ENCODE measurements at regions not wholly inside any gene's neighbourhood (a gene's known extent, or its start where the extent isn't known, plus 50 kb on each side); places are given as distances from the start of the nearest gene placed in this dataset.
A peak's percentile ranks its signal among the peaks of the same experiment; 100 is the strongest.

DNA sequence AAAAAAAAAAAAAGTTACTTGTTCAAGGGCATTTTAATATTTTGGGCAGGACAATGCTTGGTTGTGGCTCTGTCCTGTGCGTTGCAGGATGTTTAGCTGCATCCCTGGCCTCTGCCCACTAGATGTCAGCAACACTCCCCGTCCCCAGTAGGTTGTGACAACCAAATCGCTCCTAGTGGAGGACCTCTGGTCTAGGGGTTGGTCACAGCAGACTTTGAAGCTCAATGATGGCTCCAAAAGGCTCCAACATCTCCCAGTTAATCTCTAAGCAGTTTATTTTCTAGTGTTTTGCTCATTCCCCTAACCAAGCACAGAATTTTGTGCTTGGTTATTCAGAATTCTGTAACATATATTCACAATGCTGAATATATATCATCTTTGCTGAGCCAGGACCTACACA lies 67.0 kb downstream of the CHRNA1 start:
- Histone ChIP-seq H3K4me2 (ENCODE audit: insufficient read depth, low read length) (no peak overlapping the region), H3K27ac (ENCODE audit: low read depth, low read length) (no peak overlapping the region), H3K79me2 (ENCODE audit: insufficient read depth, low read length) (no peaks in the 10 kb centered on the region), H3K36me3 (ENCODE audit: insufficient read depth, low read length) (no peaks in the 10 kb centered on the region), H2AFZ (ENCODE audit: low read length) (no peak overlapping the region), H3K4me3 (ENCODE audit: insufficient read depth, low read length) (no peak overlapping the region), H3K9me3 (ENCODE audit: low read depth, low read length) (no peaks in the 10 kb centered on the region), H3K4me1 (ENCODE audit: insufficient read depth, low read length) (no peaks in the 10 kb centered on the region), H3K27me3 (ENCODE audit: insufficient read depth, low read length) (peaks cover 28% of the 10 kb centered on the region), H4K20me1 (ENCODE audit: insufficient read depth, low read length) (no peaks in the 10 kb centered on the region)
- TF ChIP-seq, protein P1, sequence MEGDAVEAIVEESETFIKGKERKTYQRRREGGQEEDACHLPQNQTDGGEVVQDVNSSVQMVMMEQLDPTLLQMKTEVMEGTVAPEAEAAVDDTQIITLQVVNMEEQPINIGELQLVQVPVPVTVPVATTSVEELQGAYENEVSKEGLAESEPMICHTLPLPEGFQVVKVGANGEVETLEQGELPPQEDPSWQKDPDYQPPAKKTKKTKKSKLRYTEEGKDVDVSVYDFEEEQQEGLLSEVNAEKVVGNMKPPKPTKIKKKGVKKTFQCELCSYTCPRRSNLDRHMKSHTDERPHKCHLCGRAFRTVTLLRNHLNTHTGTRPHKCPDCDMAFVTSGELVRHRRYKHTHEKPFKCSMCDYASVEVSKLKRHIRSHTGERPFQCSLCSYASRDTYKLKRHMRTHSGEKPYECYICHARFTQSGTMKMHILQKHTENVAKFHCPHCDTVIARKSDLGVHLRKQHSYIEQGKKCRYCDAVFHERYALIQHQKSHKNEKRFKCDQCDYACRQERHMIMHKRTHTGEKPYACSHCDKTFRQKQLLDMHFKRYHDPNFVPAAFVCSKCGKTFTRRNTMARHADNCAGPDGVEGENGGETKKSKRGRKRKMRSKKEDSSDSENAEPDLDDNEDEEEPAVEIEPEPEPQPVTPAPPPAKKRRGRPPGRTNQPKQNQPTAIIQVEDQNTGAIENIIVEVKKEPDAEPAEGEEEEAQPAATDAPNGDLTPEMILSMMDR (IDR thresholded peaks at IDR 0.05; ENCODE audit: extremely low read depth, low read depth, low read length) = peak; percentile 97
- DNase-seq (ENCODE audit: insufficient read length, low spot score, missing footprints) = peak; percentile 94

DNA sequence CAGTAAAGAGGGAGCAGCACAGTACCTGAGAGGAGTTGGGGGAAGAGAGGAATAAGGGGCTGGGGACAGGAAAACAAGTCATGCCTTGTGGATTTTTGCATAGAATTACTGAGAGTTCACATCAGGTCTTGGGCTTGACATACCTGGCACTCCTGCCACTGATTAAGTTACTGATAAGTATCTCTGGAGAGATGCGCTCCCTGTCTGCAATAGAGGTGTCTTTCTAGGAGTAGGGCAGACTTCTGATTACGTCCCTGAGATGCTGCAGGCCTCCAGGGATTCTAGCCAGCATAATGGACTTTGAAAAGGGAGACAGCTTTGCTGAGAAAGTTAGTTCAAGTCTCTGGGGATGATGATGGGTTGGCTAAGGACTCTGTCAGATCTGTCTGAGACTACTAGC lies 69.4 kb downstream of the CHRNA1 start:
- Histone ChIP-seq H3K36me3 (ENCODE audit: insufficient read depth, low read length) (no peaks in the 10 kb centered on the region), H3K4me2 (ENCODE audit: insufficient read depth, low read length) (no peak overlapping the region), H4K20me1 (ENCODE audit: insufficient read depth, low read length) (no peaks in the 10 kb centered on the region), H3K27me3 (ENCODE audit: insufficient read depth, low read length) (peaks cover 27% of the 10 kb centered on the region), H3K9me3 (ENCODE audit: low read depth, low read length) (no peaks in the 10 kb centered on the region), H3K27ac (ENCODE audit: low read depth, low read length) (no peak overlapping the region), H2AFZ (ENCODE audit: low read length) (no peak overlapping the region), H3K4me3 (ENCODE audit: insufficient read depth, low read length) (no peak overlapping the region), H3K4me1 (ENCODE audit: insufficient read depth, low read length) (no peaks in the 10 kb centered on the region), H3K79me2 (ENCODE audit: insufficient read depth, low read length) (no peaks in the 10 kb centered on the region)
- TF ChIP-seq, protein P1 (IDR thresholded peaks at IDR 0.05; ENCODE audit: extremely low read depth, low read depth, low read length) = no peak
- DNase-seq (ENCODE audit: insufficient read length, low spot score, missing footprints) = no peak

DNA sequence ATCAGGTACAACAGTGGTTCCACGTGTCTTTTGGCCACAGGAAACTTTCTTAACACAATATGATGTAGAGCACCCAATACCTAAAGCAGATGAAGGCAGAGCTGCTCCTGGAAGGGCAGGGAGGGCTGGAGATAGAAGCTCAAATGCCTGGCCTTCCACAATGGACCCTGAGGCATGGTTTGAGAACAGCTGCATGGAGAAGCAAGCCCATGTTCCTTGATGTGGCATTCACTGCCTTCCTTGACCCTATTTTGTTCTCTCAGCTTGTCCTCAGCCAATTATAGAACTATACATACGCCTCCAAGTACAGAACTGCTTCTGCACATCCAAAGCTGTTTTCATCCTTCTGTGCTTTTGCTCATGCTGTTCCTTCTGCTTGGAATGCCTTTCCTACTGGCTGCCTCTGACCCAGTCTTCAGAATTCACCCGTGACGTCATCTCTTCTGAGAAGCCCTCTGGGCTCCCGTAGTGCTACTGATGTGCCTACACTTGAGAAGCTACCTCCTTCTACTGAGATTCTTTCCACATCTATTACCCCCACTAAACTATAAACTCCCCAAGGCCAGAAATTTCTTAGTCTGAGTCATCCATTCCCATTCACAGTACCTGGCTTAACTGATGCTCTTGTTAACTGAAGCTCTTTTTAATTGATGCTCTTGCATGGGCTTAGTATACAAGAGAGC lies 69.9 kb downstream of the CHRNA1 start:
- H3K4me3 ChIP-seq (ENCODE audit: insufficient read depth, low read length) = no peak overlapping the region
- peak; percentile 67 for DNase-seq (ENCODE audit: insufficient read length, low spot score, missing footprints)

DNA sequence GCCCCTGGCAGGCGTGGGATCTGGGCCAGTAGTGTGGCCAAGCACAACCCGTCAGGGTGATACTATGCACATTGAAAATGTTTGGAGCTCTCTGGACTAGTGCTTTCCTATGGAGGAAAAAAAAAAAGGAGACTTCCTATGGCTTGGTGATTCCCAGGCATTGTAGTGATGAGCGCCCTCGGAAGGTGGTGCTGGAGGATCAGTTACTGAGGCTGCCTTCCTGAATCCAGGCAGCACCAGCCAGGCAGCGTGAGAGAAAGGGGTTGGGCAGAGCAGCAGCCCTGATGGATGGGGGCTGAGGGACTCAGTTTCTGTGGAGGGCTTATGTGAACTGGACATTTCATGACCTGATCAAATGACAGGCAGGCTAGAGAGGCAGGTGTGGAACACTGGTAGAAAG lies 70.9 kb downstream of the CHRNA1 start:
- Histone ChIP-seq H3K27ac (ENCODE audit: low read depth, low read length) (no peak overlapping the region), H2AFZ (ENCODE audit: low read length) (no peak overlapping the region), H4K20me1 (ENCODE audit: insufficient read depth, low read length) (no peaks in the 10 kb centered on the region), H3K9me3 (ENCODE audit: low read depth, low read length) (no peaks in the 10 kb centered on the region), H3K27me3 (ENCODE audit: insufficient read depth, low read length) (peaks cover 27% of the 10 kb centered on the region), H3K4me1 (ENCODE audit: insufficient read depth, low read length) (no peaks in the 10 kb centered on the region), H3K4me3 (ENCODE audit: insufficient read depth, low read length) (no peak overlapping the region), H3K36me3 (ENCODE audit: insufficient read depth, low read length) (no peaks in the 10 kb centered on the region), H3K4me2 (ENCODE audit: insufficient read depth, low read length) (no peak overlapping the region), H3K79me2 (ENCODE audit: insufficient read depth, low read length) (no peaks in the 10 kb centered on the region)
- TF ChIP-seq, protein P1 (IDR thresholded peaks at IDR 0.05; ENCODE audit: extremely low read depth, low read depth, low read length) = no peak
- DNase-seq (ENCODE audit: insufficient read length, low spot score, missing footprints) = no peak

More for the DNA sequence above, 69.9 kb downstream of the CHRNA1 start:
- TF ChIP-seq, protein P1 (IDR thresholded peaks at IDR 0.05; ENCODE audit: extremely low read depth, low read depth, low read length) = no peak
- Histone ChIP-seq H3K27me3 (ENCODE audit: insufficient read depth, low read length) (peaks cover 27% of the 10 kb centered on the region), H3K27ac (ENCODE audit: low read depth, low read length) (no peak overlapping the region), H2AFZ (ENCODE audit: low read length) (no peak overlapping the region), H3K4me1 (ENCODE audit: insufficient read depth, low read length) (no peaks in the 10 kb centered on the region), H3K79me2 (ENCODE audit: insufficient read depth, low read length) (no peaks in the 10 kb centered on the region), H3K36me3 (ENCODE audit: insufficient read depth, low read length) (no peaks in the 10 kb centered on the region), H3K9me3 (ENCODE audit: low read depth, low read length) (no peaks in the 10 kb centered on the region), H4K20me1 (ENCODE audit: insufficient read depth, low read length) (no peaks in the 10 kb centered on the region), H3K4me2 (ENCODE audit: insufficient read depth, low read length) (no peak overlapping the region)

Measured in osteoblast (primary cell).